NCI-H146 treated with DMSO at 0.1 percent for 48 hours (cell line): ENCODE measurements at regions not wholly inside any gene's neighbourhood (a gene's known extent, or its start where the extent isn't known, plus 50 kb on each side); places are given as distances from the start of the nearest gene placed in this dataset.
"Not testable (repeated sequence)": the region's sequence is repeated elsewhere in the genome, so short reads cannot be mapped to it uniquely, and the experiment has no call there.

ENCODE experiments used
- DNase-seq: peaks from one replicate; lab custom pipeline; 2025; ENCODE audit not compliant: unreplicated experiment; lab: John Stamatoyannopoulos, UW

GRCh38 chr2:383888-384287 is 96.0 kb upstream of the ALKAL2 start:
- no peak for DNase-seq

GRCh38 chr2:383178-383577 is 95.3 kb upstream of the ALKAL2 start:
- DNase-seq: no peak

DNA sequence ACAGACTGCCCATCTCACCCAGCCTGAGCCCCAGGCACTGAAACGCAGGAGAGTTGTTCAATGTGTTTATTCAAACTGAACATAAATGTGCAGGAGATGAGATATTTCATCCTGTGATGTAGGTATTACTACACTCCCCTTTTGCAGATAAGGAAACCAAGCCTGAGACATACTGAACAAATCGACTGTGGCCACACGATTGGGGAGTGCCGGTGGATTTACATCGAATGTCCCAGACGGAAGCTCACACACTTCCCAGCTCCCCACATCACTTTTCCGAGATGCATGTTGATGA is 94.8 kb upstream of the ALKAL2 start:
- DNase-seq: no peak

DNA sequence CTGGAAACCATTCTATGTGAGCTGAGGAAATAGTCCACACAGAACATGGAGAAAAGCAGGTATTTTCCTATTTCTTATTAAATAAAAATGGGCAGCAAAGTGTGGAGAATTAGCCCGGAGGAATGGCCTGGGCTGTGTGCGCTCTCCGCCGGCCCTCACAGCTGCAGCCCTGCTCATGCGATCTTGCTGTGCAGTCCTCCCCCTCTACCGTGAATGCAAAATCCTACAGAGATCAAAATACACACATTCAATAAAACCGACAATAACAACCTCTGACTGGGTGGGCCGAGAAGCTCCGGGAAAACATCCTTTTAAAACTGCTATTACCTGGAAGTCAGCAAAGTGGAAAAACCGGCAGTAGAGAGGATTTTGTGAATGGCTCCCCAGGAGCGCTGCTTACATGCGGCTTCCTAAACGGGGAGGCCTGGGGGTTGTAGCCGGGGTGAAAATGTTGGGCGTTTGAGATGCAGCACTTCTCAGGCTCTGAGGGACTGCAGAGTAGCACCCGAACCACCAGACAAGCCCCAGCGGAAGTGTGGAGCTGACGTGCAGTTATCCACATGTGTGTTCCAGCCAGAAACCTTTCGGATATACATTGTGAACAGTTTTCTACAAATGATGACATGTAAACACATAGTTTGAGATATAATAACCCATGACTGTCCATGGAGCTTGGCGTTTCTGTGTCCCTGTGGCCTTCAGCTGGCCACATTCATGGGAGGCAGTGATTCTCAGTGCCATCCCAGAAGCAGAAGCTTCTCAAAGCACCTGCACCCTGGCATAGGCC is 94.2 kb upstream of the ALKAL2 start:
- DNase-seq: no peak

DNA sequence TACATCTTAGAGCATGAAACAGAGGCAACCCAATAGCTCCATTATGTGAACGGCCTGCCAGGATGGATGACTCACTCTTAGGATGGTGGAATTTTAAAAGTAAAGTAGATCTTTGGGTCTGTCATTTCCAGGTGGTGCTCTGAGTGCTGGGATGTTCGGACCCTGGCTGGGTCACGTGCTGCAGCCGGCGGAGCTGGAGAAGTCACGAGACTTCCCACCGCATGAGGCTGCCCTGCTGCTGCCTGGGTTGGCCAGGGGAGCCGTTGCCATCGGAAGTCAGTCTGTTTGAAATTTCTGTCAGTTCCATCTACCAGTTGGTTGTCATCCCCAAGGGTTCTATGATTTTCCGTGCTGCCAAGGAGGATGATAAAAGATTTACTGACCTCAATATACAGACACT is 93.3 kb upstream of the ALKAL2 start:
- DNase-seq: no peak

- DNase-seq: no peak
Observed at GRCh38 chr2:380772-381171, 92.9 kb upstream of the ALKAL2 start.

- no peak for DNase-seq
Observed at GRCh38 chr2:380221-380620, 92.3 kb upstream of the ALKAL2 start.

DNA sequence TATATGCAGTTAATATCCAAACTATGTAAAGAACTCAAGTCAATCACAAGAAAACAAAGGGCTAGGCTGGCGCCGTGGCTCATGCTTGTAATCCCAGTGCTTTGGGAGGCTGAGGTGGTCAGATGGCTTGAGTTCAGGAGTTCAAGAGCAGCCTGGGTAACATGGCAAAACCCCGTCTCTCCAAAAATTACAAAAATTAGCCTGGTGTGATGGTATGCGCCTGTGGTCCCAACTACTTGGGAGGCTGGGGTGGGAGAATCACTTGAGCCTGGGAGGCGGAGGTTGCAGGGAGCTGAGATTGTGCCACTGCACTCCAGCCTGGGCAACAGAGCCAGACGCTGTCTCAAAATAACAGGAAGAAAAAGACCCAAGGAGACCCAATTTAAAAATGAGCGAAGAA is 91.9 kb upstream of the ALKAL2 start:
- no peak for DNase-seq

DNA sequence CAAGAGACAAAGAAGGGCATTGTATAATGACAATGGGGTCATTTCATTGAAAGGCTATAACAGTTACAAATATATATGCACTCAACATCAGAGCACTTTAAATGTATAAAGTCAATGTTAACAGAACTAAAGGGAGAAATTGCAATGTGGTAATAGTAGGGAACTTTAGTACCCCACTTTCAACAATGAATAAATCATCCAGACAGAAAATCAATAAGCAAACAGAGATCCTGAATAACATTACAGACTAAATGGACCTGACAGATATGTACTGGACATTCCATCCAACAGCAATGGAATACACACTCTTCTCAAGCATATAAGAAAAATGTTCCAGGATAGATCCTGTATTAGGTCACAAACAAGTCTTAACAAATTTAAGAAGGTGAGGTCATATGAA is 90.5 kb upstream of the ALKAL2 start:
- DNase-seq: peak; percentile 4

- DNase-seq: no peak
Observed at GRCh38 chr2:377414-377813, 89.5 kb upstream of the ALKAL2 start.

DNA sequence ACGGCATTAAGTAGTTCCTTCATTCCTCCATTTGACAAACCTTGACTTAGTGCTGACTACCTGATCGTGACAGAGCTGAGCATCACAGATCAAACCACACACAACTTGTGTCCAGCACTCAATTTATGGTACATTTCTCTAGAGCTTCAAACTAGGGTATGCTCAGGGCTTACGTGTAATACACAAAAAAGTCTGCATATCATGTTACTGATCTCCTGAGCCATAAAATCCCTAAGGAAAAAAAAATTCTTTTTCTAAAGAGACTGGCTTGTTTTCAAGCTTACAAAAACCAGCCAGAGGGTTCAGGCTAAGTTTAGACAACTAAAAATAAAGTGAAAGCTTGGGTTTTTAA is 88.0 kb upstream of the ALKAL2 start:
- no peak for DNase-seq

GRCh38 chr2:375270-375955 is 87.5 kb upstream of the ALKAL2 start:
- no peak for DNase-seq

- no peak for DNase-seq
Observed at GRCh38 chr2:368386-368785, 80.5 kb upstream of the ALKAL2 start.

GRCh38 chr2:367246-367645 is 79.4 kb upstream of the ALKAL2 start:
- DNase-seq: no peak

DNA sequence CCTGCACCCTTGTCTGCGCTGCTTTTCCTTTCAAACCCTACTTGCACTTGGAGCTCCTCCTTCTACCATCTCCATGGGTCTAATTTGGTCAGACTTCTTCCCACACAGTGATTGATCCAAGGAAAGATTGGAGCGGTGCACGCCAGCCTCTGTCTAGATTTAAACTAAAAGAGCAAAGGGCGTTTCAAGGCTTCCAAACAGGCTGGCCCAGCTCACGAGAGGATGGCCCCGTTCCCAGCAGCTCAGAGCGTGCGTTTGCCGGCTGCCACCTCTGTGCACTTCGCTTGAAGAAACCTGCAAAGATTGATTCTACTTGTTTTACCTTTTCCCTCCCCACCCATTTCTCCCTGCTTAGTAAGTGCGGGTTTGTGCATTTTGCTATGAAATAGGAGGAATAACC is 78.8 kb upstream of the ALKAL2 start:
- DNase-seq: no peak

DNA sequence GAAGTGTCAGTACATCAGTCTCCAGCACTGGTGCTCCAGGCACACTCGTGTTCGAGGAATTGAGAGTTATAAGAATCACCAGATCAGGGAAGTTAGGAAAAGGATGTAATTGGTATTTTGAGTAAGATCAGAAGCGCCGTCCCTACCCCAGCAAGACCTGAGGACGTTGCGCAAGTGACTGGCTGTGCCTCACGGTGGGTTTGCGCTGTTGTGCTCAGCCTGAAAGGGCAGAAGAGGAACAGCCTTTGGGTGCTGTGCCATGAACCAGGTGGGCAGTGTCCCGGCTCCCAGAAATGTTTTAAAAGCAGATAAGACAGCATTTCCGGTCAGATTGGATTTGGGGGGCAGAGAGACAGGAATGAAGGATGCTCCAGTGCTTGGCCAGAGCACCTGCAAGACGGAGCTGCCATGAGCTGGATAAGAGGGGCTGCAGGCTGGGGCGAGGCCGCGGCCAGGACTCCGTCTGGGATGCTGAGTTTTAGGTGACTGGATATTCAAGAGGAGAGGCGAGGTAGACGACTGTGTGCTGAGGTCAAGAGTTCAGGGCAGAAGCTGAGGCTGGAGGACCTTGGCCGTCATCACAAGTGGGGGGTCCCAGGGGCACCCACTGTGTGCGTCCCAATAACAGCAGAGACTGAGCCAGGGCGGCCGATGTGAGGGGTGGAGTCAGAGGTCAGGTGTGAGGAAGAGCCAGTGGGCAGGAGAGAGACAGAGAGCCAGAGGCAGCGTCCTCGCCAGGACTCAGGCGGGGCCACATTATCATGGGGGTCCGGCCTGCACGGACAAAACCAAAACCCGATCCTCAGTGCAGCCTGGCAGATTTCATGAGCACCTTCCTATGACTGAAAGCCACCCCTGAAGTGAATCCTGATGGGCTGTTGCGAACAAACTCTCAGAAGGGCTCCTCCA is 77.7 kb upstream of the ALKAL2 start:
- no peak for DNase-seq

- DNase-seq: no peak
Observed at GRCh38 chr2:363824-364470, 76.1 kb upstream of the ALKAL2 start.

GRCh38 chr2:362924-363323 is 75.0 kb upstream of the ALKAL2 start:
- DNase-seq: no peak

GRCh38 chr2:360124-360523 is 72.2 kb upstream of the ALKAL2 start:
- DNase-seq: no peak

GRCh38 chr2:359047-359446 is 71.2 kb upstream of the ALKAL2 start:
- no peak for DNase-seq

GRCh38 chr2:357811-358210 is 69.9 kb upstream of the ALKAL2 start:
- no peak for DNase-seq

- not testable (repeated sequence) for DNase-seq
Observed at GRCh38 chr2:356304-356703, 68.4 kb upstream of the ALKAL2 start.
